Smooth muscle cell (in vitro differentiated cells): ENCODE measurements at regions not wholly inside any gene's neighbourhood (a gene's known extent, or its start where the extent isn't known, plus 50 kb on each side); places are given as distances from the start of the nearest gene placed in this dataset.

Experiments
- DNase-seq: peaks from one replicate; lab custom pipeline; 2025; ENCODE audit not compliant: unreplicated experiment; lab: John Stamatoyannopoulos, UW
- H2AFZ ChIP-seq: fragments of 200-600 bp; sonication (generic); 2 replicates; pipeline ENCODE4 v1.6.0; 2016; ENCODE audit warnings: antibody characterized with exemption, low read depth, mild to moderate bottlenecking
- H3F3A ChIP-seq: fragments of 200-600 bp; sonication (generic); 2 replicates; pipeline ENCODE4 v1.6.0; 2017; ENCODE audit warnings: antibody characterized with exemption, low read depth
- H3K27ac ChIP-seq: fragments of 200-600 bp; sonication (generic); 2 replicates; pipeline ENCODE4 v1.5.1; 2016; ENCODE audit warnings: low read depth, mild to moderate bottlenecking
- H3K27me3 ChIP-seq: fragments of 200-600 bp; sonication (generic); 2 replicates; pipeline ENCODE4 v1.6.1; 2016; ENCODE audit warnings: low read depth, mild to moderate bottlenecking
- H3K36me3 ChIP-seq: fragments of 200-600 bp; sonication (generic); 2 replicates; pipeline ENCODE4 v1.5.1; 2016; ENCODE audit warnings: low read depth
- H3K4me1 ChIP-seq: fragments of 200-600 bp; sonication (generic); 2 replicates; pipeline ENCODE4 v1.5.1; 2016; ENCODE audit warnings: low read depth
- H3K4me2 ChIP-seq: fragments of 200-600 bp; sonication (generic); 2 replicates; pipeline ENCODE4 v1.6.0; 2016; ENCODE audit warnings: mild to moderate bottlenecking
- H3K4me3 ChIP-seq: fragments of 200-600 bp; sonication (generic); 2 replicates; pipeline ENCODE4 v1.5.1; 2016; ENCODE audit warnings: mild to moderate bottlenecking
- H3K79me2 ChIP-seq: fragments of 200-600 bp; sonication (generic); 2 replicates; pipeline ENCODE4 v1.6.0; 2016; ENCODE audit warnings: low read depth, mild to moderate bottlenecking
- H3K9ac ChIP-seq: fragments of 200-600 bp; sonication (generic); 2 replicates; pipeline ENCODE4 v1.6.0; 2016; ENCODE audit warnings: low read depth
- H3K9me3 ChIP-seq: fragments of 200-600 bp; sonication (generic); replicated peaks from 2 replicates; pipeline ENCODE4 v1.5.1; 2016; ENCODE audit warnings: low read depth
- H4K20me1 ChIP-seq: fragments of 200-600 bp; sonication (generic); 2 replicates; pipeline ENCODE4 v1.6.0; 2016; ENCODE audit warnings: low read depth
- CTCF ChIP-seq: fragments of 200-600 bp; sonication (generic); IDR thresholded peaks from 2 replicates; pipeline ENCODE4 v1.5.1; 2017; ENCODE audit warnings: borderline replicate concordance, mild to moderate bottlenecking, antibody characterized with exemption; ENCODE audit not compliant: insufficient read depth, poor library complexity, severe bottlenecking
- WGBS: methylation state at CpG from one replicate; pipeline ENCODE4 v1.1.7; 2016; ENCODE audit warnings: low lambda C conversion rate; 5-methylcytosine and 5-hydroxymethylcytosine counted together

DNA sequence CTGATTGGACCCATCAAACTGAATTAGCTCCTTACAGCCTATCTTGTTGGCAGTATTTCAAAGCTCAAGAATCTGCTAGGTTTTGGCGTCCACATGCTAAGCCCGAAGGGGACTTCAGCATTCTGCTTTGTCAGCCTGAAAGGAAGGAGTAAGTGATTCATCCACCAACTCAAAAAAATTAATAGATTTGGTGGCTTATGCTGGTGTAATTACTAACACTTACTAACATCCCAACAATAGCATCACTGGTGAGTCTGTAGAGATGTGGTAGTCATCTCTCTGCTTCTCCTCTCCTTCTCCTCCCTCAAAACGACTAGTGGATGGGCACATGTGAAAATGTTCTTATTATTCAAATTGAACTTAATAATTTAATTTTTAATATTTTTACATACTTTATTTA is 53.8 kb upstream of the EGR2 start:
- H3K27ac ChIP-seq = no peak overlapping the region
- no peaks in the 10 kb centered on the region for H3K27me3 ChIP-seq
- H3K9ac ChIP-seq = no peak overlapping the region
- no peaks in the 10 kb centered on the region for H3F3A ChIP-seq
- DNase-seq = no peak
- H3K4me2 ChIP-seq = no peak overlapping the region
- H2AFZ ChIP-seq = no peak overlapping the region
- H3K79me2 ChIP-seq = no peaks in the 10 kb centered on the region
- no peaks in the 10 kb centered on the region for H3K9me3 ChIP-seq
- no peaks in the 10 kb centered on the region for H3K36me3 ChIP-seq
- no peak overlapping the region for H3K4me3 ChIP-seq
- H3K4me1 ChIP-seq = no peaks in the 10 kb centered on the region
- no peaks in the 10 kb centered on the region for H4K20me1 ChIP-seq
- no peak for TF ChIP-seq CTCF
- WGBS = 60% methylated on average over 3 of the region's 3 CpGs

DNA sequence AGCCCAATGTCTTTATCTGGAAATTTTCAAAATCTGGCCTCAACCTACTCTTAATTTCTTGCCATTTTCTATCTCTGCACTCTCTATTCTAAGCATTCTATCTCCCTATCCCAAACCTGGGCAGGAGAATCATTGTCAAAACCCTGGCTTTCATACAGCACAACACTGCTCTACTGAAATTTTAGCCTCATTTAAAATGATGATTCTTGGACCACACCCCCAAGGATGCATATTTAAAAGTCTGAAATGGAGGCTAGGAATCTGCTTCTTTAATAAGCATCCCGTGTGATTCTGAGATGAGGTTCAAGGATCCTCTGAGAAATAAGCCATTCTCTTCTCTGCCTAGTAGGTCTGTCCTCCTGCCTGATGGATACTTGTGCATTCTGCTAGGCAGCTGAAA is 50.8 kb upstream of the EGR2 start:
- H3K27me3 ChIP-seq = no peaks in the 10 kb centered on the region
- H3K36me3 ChIP-seq = no peaks in the 10 kb centered on the region
- no peaks in the 10 kb centered on the region for H4K20me1 ChIP-seq
- no peak for TF ChIP-seq CTCF
- no peak overlapping the region for H3K9ac ChIP-seq
- no peak overlapping the region for H3K4me2 ChIP-seq
- H3K4me3 ChIP-seq = no peak overlapping the region
- H3K9me3 ChIP-seq = no peaks in the 10 kb centered on the region
- no peaks in the 10 kb centered on the region for H3K79me2 ChIP-seq
- no peaks in the 10 kb centered on the region for H3K4me1 ChIP-seq
- H3K27ac ChIP-seq = no peak overlapping the region
- WGBS = 86% methylated on average over 1 of the region's 1 CpG
- DNase-seq = no peak
- H2AFZ ChIP-seq = no peak overlapping the region
- no peaks in the 10 kb centered on the region for H3F3A ChIP-seq

DNA sequence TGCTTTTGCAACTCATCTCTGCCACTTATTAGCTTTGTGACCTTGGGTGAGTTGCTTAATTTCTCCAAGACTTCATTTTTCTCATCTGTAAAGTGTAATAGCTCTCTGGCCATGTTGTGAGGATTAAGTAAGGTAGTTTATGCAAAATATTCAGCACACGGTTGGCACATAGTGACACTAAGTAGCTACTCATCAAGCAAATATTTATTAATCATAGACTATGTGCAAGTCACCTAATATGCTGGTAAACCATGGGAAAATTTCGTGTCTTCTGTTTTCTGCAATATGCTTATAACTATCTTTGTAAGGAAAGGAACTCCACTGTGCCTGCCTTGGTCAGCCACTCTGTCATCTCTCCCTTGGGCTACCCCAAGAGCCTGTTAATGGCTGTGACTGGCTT is 50.3 kb upstream of the EGR2 start:
- no peak overlapping the region for H2AFZ ChIP-seq
- H3K9ac ChIP-seq = no peak overlapping the region
- H3K9me3 ChIP-seq = no peaks in the 10 kb centered on the region
- H3K27me3 ChIP-seq = no peaks in the 10 kb centered on the region
- 62% methylated on average over 2 of the region's 2 CpGs for WGBS
- H3F3A ChIP-seq = no peaks in the 10 kb centered on the region
- no peaks in the 10 kb centered on the region for H4K20me1 ChIP-seq
- no peak overlapping the region for H3K27ac ChIP-seq
- H3K36me3 ChIP-seq = no peaks in the 10 kb centered on the region
- H3K4me2 ChIP-seq = no peak overlapping the region
- DNase-seq = no peak
- no peak overlapping the region for H3K4me3 ChIP-seq
- H3K4me1 ChIP-seq = no peaks in the 10 kb centered on the region
- no peaks in the 10 kb centered on the region for H3K79me2 ChIP-seq
- no peak for TF ChIP-seq CTCF
